Vagina (tissue), 2 donors: ENCODE measurements at regions not wholly inside any gene's neighbourhood (a gene's known extent, or its start where the extent isn't known, plus 50 kb on each side); places are given as distances from the start of the nearest gene placed in this dataset.

Experiments
- POLR2A ChIP-seq, 2 donors: fragments of 450-650 bp; IDR thresholded peaks; one replicate each; pipeline ENCODE4 v1.6.1; 2017; ENCODE audit warnings: antibody characterized with exemption in 2 of 2, mild to moderate bottlenecking in 2 of 2, moderate library complexity in 2 of 2
- POLR2AphosphoS5 ChIP-seq, 2 donors: sonication (generic); formaldehyde crosslinking; IDR thresholded peaks; one replicate each; pipeline ENCODE4 v1.9.0; 2017; ENCODE audit warnings: antibody characterized with exemption in 2 of 2, mild to moderate bottlenecking in 2 of 2, low read depth in 1 of 2; ENCODE audit not compliant: insufficient read depth in 1 of 2
- TF ChIP-seq, protein P1 (sequence below), 3 experiments: fragments of 450-650 bp in 2 of 3; fragments of 200-600 bp in 1 of 3; sonication (generic) in 1 of 3; IDR thresholded peaks; one replicate each; pipeline ENCODE4 v1.5.1; 2017 to 2019; ENCODE audit warnings: antibody characterized with exemption in 3 of 3, mild to moderate bottlenecking in 2 of 3, moderate library complexity in 2 of 3

DNA sequence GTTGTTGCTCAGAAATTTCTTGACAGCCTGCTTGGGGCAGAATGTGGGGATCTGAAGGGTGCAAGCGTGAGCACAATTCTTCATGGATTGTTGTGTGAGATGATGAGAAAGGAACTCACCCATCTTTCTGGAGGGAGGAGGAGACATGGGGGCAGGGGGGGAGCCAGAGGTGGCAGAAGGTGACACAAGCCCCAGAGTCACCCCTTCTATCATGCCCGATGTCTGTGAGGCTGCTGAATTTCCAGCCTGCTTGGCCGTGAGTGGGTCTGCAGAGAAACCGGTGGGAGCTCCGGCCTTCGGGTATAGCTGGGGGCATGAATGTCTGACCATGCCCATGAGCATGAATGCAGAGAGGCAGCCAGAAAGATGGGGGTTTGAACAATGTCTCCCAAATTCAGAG, 870.7 kb downstream of the TBC1D22A start:
- TF ChIP-seq, protein P1, sequence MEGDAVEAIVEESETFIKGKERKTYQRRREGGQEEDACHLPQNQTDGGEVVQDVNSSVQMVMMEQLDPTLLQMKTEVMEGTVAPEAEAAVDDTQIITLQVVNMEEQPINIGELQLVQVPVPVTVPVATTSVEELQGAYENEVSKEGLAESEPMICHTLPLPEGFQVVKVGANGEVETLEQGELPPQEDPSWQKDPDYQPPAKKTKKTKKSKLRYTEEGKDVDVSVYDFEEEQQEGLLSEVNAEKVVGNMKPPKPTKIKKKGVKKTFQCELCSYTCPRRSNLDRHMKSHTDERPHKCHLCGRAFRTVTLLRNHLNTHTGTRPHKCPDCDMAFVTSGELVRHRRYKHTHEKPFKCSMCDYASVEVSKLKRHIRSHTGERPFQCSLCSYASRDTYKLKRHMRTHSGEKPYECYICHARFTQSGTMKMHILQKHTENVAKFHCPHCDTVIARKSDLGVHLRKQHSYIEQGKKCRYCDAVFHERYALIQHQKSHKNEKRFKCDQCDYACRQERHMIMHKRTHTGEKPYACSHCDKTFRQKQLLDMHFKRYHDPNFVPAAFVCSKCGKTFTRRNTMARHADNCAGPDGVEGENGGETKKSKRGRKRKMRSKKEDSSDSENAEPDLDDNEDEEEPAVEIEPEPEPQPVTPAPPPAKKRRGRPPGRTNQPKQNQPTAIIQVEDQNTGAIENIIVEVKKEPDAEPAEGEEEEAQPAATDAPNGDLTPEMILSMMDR (IDR thresholded peaks at IDR 0.05): no peak
- TF ChIP-seq POLR2A (IDR thresholded peaks at IDR 0.05) (no peak), POLR2AphosphoS5 (IDR thresholded peaks at IDR 0.05; ENCODE audit: insufficient read depth in 1 of 2, low read depth in 1 of 2) (no peak)
